Hepatocyte (in vitro differentiated cells): ENCODE measurements at regions not wholly inside any gene's neighbourhood (a gene's known extent, or its start where the extent isn't known, plus 50 kb on each side); places are given as distances from the start of the nearest gene placed in this dataset.
A peak's percentile ranks its signal among the peaks of the same experiment; 100 is the strongest.

Experiments
- DNase-seq: peaks from one replicate; pipeline ENCODE4 v3.0.0-alpha.2; 2016; ENCODE audit warnings: low spot score
- H2AFZ ChIP-seq: fragments of 200-600 bp; sonication (generic); 2 replicates; pipeline ENCODE4 v1.6.0; 2016; ENCODE audit warnings: antibody characterized with exemption, mild to moderate bottlenecking
- H3K27ac ChIP-seq: fragments of 200-600 bp; sonication (generic); 2 replicates; pipeline ENCODE4 v1.5.1; 2016; ENCODE audit warnings: mild to moderate bottlenecking
- H3K27me3 ChIP-seq: fragments of 200-600 bp; sonication (generic); 2 replicates; pipeline ENCODE4 v1.6.1; 2016
- H3K36me3 ChIP-seq: fragments of 200-600 bp; sonication (generic); replicated peaks from 2 replicates; pipeline ENCODE4 v1.5.1; 2016; ENCODE audit warnings: low read depth; ENCODE audit not compliant: insufficient read depth
- H3K4me1 ChIP-seq: fragments of 200-600 bp; sonication (generic); 2 replicates; pipeline ENCODE4 v1.5.1; 2016; ENCODE audit warnings: mild to moderate bottlenecking, moderate library complexity; ENCODE audit not compliant: insufficient read depth
- H3K4me2 ChIP-seq: fragments of 200-600 bp; sonication (generic); 2 replicates; pipeline ENCODE4 v1.6.0; 2016
- H3K4me3 ChIP-seq: fragments of 200-600 bp; sonication (generic); 2 replicates; pipeline ENCODE4 v1.5.1; 2016; ENCODE audit warnings: mild to moderate bottlenecking
- H3K79me2 ChIP-seq: fragments of 200-600 bp; sonication (generic); 2 replicates; pipeline ENCODE4 v1.6.0; 2017; ENCODE audit warnings: mild to moderate bottlenecking
- H3K9me2 ChIP-seq: fragments of 200-600 bp; sonication (generic); replicated peaks from 2 replicates; pipeline ENCODE4 v1.6.0; 2017; ENCODE audit warnings: mild to moderate bottlenecking; ENCODE audit not compliant: insufficient read depth
- H3K9me3 ChIP-seq: fragments of 200-600 bp; sonication (generic); 2 replicates; pipeline ENCODE4 v1.5.1; 2016; ENCODE audit warnings: low read depth, mild to moderate bottlenecking
- H4K20me1 ChIP-seq: fragments of 200-600 bp; sonication (generic); 2 replicates; pipeline ENCODE4 v1.6.0; 2016; ENCODE audit warnings: mild to moderate bottlenecking; ENCODE audit not compliant: insufficient read depth, poor library complexity, severe bottlenecking
- CTCF ChIP-seq: fragments of 200-600 bp; sonication (generic); IDR thresholded peaks from 2 replicates; pipeline ENCODE4 v1.5.1; 2016; ENCODE audit warnings: antibody characterized with exemption, mild to moderate bottlenecking; ENCODE audit not compliant: poor library complexity
- EZH2 ChIP-seq: fragments of 200-600 bp; sonication (generic); IDR thresholded peaks from 2 replicates; pipeline ENCODE4 v1.6.1; 2016; ENCODE audit warnings: antibody characterized with exemption, mild to moderate bottlenecking, borderline replicate concordance
- EZH2phosphoT487 ChIP-seq: fragments of 200-600 bp; sonication (generic); IDR thresholded peaks from one replicate; pipeline ENCODE4 v1.6.1; 2018; ENCODE audit warnings: antibody characterized with exemption, mild to moderate bottlenecking, low read depth, moderate library complexity; ENCODE audit not compliant: unreplicated experiment, severe bottlenecking
- WGBS: methylation state at CpG from one replicate; pipeline ENCODE4 v1.1.6; 2016; ENCODE audit warnings: low lambda C conversion rate; ENCODE audit errors: missing lambda C conversion rate; 5-methylcytosine and 5-hydroxymethylcytosine counted together

- Histone ChIP-seq H3K4me3 (no peak overlapping the region), H3K27ac (no peak overlapping the region), H3K36me3 (no peaks in the 10 kb centered on the region), H3K4me2 (no peak overlapping the region), H3K9me3 (no peaks in the 10 kb centered on the region), H3K9me2 (no peaks in the 10 kb centered on the region), H3K79me2 (no peaks in the 10 kb centered on the region), H3K4me1 (peaks cover 8% of the 10 kb centered on the region), H4K20me1 (no peaks in the 10 kb centered on the region), H3K27me3 (no peaks in the 10 kb centered on the region), H2AFZ (no peak overlapping the region)
- TF ChIP-seq EZH2phosphoT487 (no peak), CTCF (no peak)
- over 99% methylated on average over 10 of the region's 10 CpGs for WGBS
- DNase-seq = no peak
These were observed 88.4 kb downstream of the ESM1 start for GRCh38 chr5:54897001-54897400.

GRCh38 chr5:54895816-54896341 lies 89.5 kb downstream of the ESM1 start:
- H3K36me3 ChIP-seq = no peaks in the 10 kb centered on the region
- peak overlapping the region; percentile 60 for H3K4me2 ChIP-seq
- peak overlapping the region; percentile 44 for H3K27ac ChIP-seq
- H3K9me2 ChIP-seq = no peaks in the 10 kb centered on the region
- no peaks in the 10 kb centered on the region for H3K9me3 ChIP-seq
- H4K20me1 ChIP-seq = no peaks in the 10 kb centered on the region
- no peaks in the 10 kb centered on the region for H3K27me3 ChIP-seq
- peak overlapping the region; percentile 16 for H2AFZ ChIP-seq
- TF ChIP-seq EZH2 (no peak), CTCF (peak; percentile 67), EZH2phosphoT487 (no peak)
- WGBS = 39% methylated on average over 6 of the region's 6 CpGs
- H3K4me1 ChIP-seq = peaks cover 8% of the 10 kb centered on the region
- H3K4me3 ChIP-seq = no peak overlapping the region
- peak; percentile 69 for DNase-seq
- no peaks in the 10 kb centered on the region for H3K79me2 ChIP-seq

GRCh38 chr5:54894957-54895815 lies 90.2 kb downstream of the ESM1 start:
- Histone ChIP-seq H2AFZ (peak overlapping the region; percentile 16), H3K9me3 (no peaks in the 10 kb centered on the region), H3K27ac (peak overlapping the region; percentile 44), H3K4me1 (peaks cover 11% of the 10 kb centered on the region), H3K4me2 (peak overlapping the region; percentile 60), H3K9me2 (no peaks in the 10 kb centered on the region), H3K4me3 (no peak overlapping the region), H3K79me2 (no peaks in the 10 kb centered on the region), H3K36me3 (no peaks in the 10 kb centered on the region), H4K20me1 (no peaks in the 10 kb centered on the region), H3K27me3 (no peaks in the 10 kb centered on the region)
- DNase-seq = no peak
- 72% methylated on average over 3 of the region's 3 CpGs for WGBS
- TF ChIP-seq CTCF (no peak), EZH2phosphoT487 (no peak), EZH2 (no peak)
